Heart left ventricle (tissue), 13 donors: ENCODE measurements at regions not wholly inside any gene's neighbourhood (a gene's known extent, or its start where the extent isn't known, plus 50 kb on each side); places are given as distances from the start of the nearest gene placed in this dataset.

ENCODE experiments used
- POLR2A ChIP-seq, 2 donors: fragments of 450-650 bp; IDR thresholded peaks; one replicate each; pipeline ENCODE4 v1.6.1; 2017; ENCODE audit warnings: antibody characterized with exemption in 2 of 2, mild to moderate bottlenecking in 2 of 2, moderate library complexity in 2 of 2
- TF ChIP-seq, protein P1 (sequence below), 12 donors: fragments of 200-600 bp; sonication (generic) in 4 of 12; IDR thresholded peaks; one replicate each; pipeline versions ENCODE4 v1.5.0 to v1.8.0; 2018 to 2022; ENCODE audit warnings: antibody characterized with exemption in 12 of 12, mild to moderate bottlenecking in 5 of 12
- donor health status: ischemic (EF 13 %, LVEDD 7.1; RV severe dilation, severe dysfunction).
- donor health status: DM: no; HTN: yes; CAD: no.
- donor health status: DM: no; HTN: no; CAD: no.
- donor health status: ischemic (EF 25% LVEDD 6.9; RV normal size, moderate dysfunction).
- donor health status: ischemic (EF 25% LVEDD 5.7; RV mildly dilated, moderate dysfunction).
- donor health status: ischemic (EF 35%, LVEDD 5.7; RV mildly dilated, moderate dysfunction).
- donor health status: nonischemic (EF 11% LVEDD 7.7; RV severe dilation, severe dysfunction).
- donor health status: DM: yes; HTN: yes; CAD: no.
- donor health status: PGD.
- donor health status: ischemic (EF 29% LVEDD 5.4; RV normal size, mild dysfunction).
- donor health status: nonischemic (EF 23%, LVEDD 6.1; RV moderate dilation, normal function).

DNA sequence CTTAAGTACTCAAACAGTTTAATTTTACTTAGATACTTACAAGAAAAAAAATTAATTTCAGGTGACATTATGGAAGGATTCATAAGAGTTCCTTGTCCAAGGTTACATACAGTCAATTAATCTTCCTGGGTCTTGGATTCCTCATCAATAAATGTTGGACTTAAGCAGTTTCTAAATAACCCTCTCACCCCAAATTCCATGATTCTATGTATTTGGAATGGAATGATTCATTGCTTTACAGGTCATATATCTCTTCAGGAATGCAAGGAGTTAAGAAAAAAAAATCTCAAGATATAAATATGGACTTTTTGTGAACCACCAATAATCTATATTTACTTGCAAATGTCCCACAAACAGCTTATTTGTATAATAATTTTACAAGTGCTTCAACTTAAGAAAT, 84.2 kb upstream of the BMP4 start:
- TF ChIP-seq, protein P1, sequence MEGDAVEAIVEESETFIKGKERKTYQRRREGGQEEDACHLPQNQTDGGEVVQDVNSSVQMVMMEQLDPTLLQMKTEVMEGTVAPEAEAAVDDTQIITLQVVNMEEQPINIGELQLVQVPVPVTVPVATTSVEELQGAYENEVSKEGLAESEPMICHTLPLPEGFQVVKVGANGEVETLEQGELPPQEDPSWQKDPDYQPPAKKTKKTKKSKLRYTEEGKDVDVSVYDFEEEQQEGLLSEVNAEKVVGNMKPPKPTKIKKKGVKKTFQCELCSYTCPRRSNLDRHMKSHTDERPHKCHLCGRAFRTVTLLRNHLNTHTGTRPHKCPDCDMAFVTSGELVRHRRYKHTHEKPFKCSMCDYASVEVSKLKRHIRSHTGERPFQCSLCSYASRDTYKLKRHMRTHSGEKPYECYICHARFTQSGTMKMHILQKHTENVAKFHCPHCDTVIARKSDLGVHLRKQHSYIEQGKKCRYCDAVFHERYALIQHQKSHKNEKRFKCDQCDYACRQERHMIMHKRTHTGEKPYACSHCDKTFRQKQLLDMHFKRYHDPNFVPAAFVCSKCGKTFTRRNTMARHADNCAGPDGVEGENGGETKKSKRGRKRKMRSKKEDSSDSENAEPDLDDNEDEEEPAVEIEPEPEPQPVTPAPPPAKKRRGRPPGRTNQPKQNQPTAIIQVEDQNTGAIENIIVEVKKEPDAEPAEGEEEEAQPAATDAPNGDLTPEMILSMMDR (IDR thresholded peaks at IDR 0.05) = no peak
- no peak for TF ChIP-seq POLR2A (IDR thresholded peaks at IDR 0.05)
